ENCODE measurements at regions not wholly inside any gene's neighbourhood (a gene's known extent, or its start where the extent isn't known, plus 50 kb on each side); places are given as distances from the start of the nearest gene placed in this dataset.

GRCh38 chr7:42692621-42693020, 219.2 kb downstream of the C7orf25 start:
- TF ChIP-seq GATA2 (IDR thresholded peaks at IDR 0.05; ENCODE audit: low read depth, low read length) (no peak), GATA3 (IDR thresholded peaks at IDR 0.05; ENCODE audit: low read depth, low read length) (no peak)

All from SH-SY5Y (cell line).